Memory B cell (primary cell): ENCODE measurements at regions not wholly inside any gene's neighbourhood (a gene's known extent, or its start where the extent isn't known, plus 50 kb on each side); places are given as distances from the start of the nearest gene placed in this dataset.
"Not testable (repeated sequence)": the region's sequence is repeated elsewhere in the genome, so short reads cannot be mapped to it uniquely, and the experiment has no call there.

Source experiments
- ATAC-seq: fragments of 150-1000 bp; cut with Tn5 transposase; 2 replicates; pipeline ENCODE4 v1.10.0; 2021; ENCODE audit warnings: low read depth, mild to moderate bottlenecking, moderate library complexity
- DNase-seq, 2 donors: peaks; one replicate each; pipeline ENCODE4 v3.0.0; 2022; ENCODE audit warnings: low spot score in 2 of 2
- H3K27ac Mint-ChIP-seq: one replicate; pipeline ENCODE4 v1.8.0; 2022; ENCODE audit warnings: mild to moderate bottlenecking, moderate library complexity, mixed read lengths
- H3K27me3 Mint-ChIP-seq: one replicate; pipeline ENCODE4 v1.8.0; 2022; ENCODE audit warnings: mixed read lengths
- H3K36me3 Mint-ChIP-seq: one replicate; pipeline ENCODE4 v1.8.0; 2022; ENCODE audit warnings: mild to moderate bottlenecking, mixed read lengths
- H3K4me1 Mint-ChIP-seq: one replicate; pipeline ENCODE4 v1.8.0; 2022; ENCODE audit warnings: mixed read lengths
- H3K4me3 Mint-ChIP-seq: one replicate; pipeline ENCODE4 v1.8.0; 2022; ENCODE audit warnings: mild to moderate bottlenecking, moderate library complexity, mixed read lengths
- H3K9me3 Mint-ChIP-seq: one replicate; pipeline ENCODE4 v1.8.0; 2022; ENCODE audit warnings: mixed read lengths

GRCh38 chr6:103858003-103858402 lies 1001.7 kb downstream of the HACE1 start:
- H3K9me3 Mint-ChIP-seq = peaks cover 5% of the 10 kb centered on the region

GRCh38 chr6:103855750-103856149 lies 1004.0 kb downstream of the HACE1 start:
- Mint-ChIP-seq H3K27ac (no peak overlapping the region), H3K4me3 (no peak overlapping the region), H3K27me3 (no peaks in the 10 kb centered on the region), H3K4me1 (no peaks in the 10 kb centered on the region), H3K36me3 (no peaks in the 10 kb centered on the region), H3K9me3 (peaks cover 5% of the 10 kb centered on the region)
- DNase-seq = no peak
- no peak for ATAC-seq

More at GRCh38 chr6:103858003-103858402, 1001.7 kb downstream of the HACE1 start:
- Mint-ChIP-seq H3K4me1 (no peaks in the 10 kb centered on the region), H3K36me3 (no peaks in the 10 kb centered on the region), H3K4me3 (no peak overlapping the region), H3K27me3 (no peaks in the 10 kb centered on the region), H3K27ac (no peak overlapping the region)
- DNase-seq = no peak
- no peak for ATAC-seq

- no peak overlapping the region for H3K4me3 Mint-ChIP-seq
- no peak for DNase-seq
- no peak overlapping the region for H3K27ac Mint-ChIP-seq
- no peaks in the 10 kb centered on the region for H3K27me3 Mint-ChIP-seq
- H3K9me3 Mint-ChIP-seq = peaks cover 5% of the 10 kb centered on the region
- ATAC-seq = no peak
- H3K4me1 Mint-ChIP-seq = no peaks in the 10 kb centered on the region
- no peaks in the 10 kb centered on the region for H3K36me3 Mint-ChIP-seq
These were observed 1005.7 kb downstream of the HACE1 start for GRCh38 chr6:103854059-103854458.

- no peak for DNase-seq
- H3K4me3 Mint-ChIP-seq = no peak overlapping the region
- H3K27ac Mint-ChIP-seq = no peak overlapping the region
- no peaks in the 10 kb centered on the region for H3K36me3 Mint-ChIP-seq
- H3K4me1 Mint-ChIP-seq = no peaks in the 10 kb centered on the region
- no peak for ATAC-seq
- H3K9me3 Mint-ChIP-seq = peaks cover 5% of the 10 kb centered on the region
- H3K27me3 Mint-ChIP-seq = no peaks in the 10 kb centered on the region
These were observed 1021.3 kb downstream of the HACE1 start for GRCh38 chr6:103838457-103838856.

- no peaks in the 10 kb centered on the region for H3K4me1 Mint-ChIP-seq
- ATAC-seq = no peak
- H3K4me3 Mint-ChIP-seq = no peak overlapping the region
- DNase-seq = no peak
- H3K9me3 Mint-ChIP-seq = peaks cover 5% of the 10 kb centered on the region
- no peaks in the 10 kb centered on the region for H3K36me3 Mint-ChIP-seq
- no peak overlapping the region for H3K27ac Mint-ChIP-seq
- no peaks in the 10 kb centered on the region for H3K27me3 Mint-ChIP-seq
These were observed 1033.5 kb downstream of the HACE1 start for GRCh38 chr6:103826209-103826608.

GRCh38 chr6:103820148-103820547 lies 1039.6 kb downstream of the HACE1 start:
- Mint-ChIP-seq H3K9me3 (peaks cover 3% of the 10 kb centered on the region), H3K4me1 (no peaks in the 10 kb centered on the region), H3K36me3 (no peaks in the 10 kb centered on the region), H3K27ac (no peak overlapping the region), H3K27me3 (no peaks in the 10 kb centered on the region), H3K4me3 (no peak overlapping the region)
- ATAC-seq = no peak
- DNase-seq = no peak

GRCh38 chr6:103819509-103819908 lies 1040.2 kb downstream of the HACE1 start:
- DNase-seq (no peak), ATAC-seq (no peak)

GRCh38 chr6:103812970-103813369 lies 1046.7 kb downstream of the HACE1 start:
- Mint-ChIP-seq H3K36me3 (no peaks in the 10 kb centered on the region), H3K27ac (no peak overlapping the region), H3K27me3 (no peaks in the 10 kb centered on the region), H3K4me1 (no peaks in the 10 kb centered on the region), H3K4me3 (no peak overlapping the region), H3K9me3 (peaks cover 1% of the 10 kb centered on the region)
- no peak for ATAC-seq
- no peak for DNase-seq

More at GRCh38 chr6:103819509-103819908, 1040.2 kb downstream of the HACE1 start:
- H3K27ac Mint-ChIP-seq = no peak overlapping the region
- no peaks in the 10 kb centered on the region for H3K4me1 Mint-ChIP-seq
- H3K9me3 Mint-ChIP-seq = peaks cover 3% of the 10 kb centered on the region
- H3K27me3 Mint-ChIP-seq = no peaks in the 10 kb centered on the region
- H3K4me3 Mint-ChIP-seq = no peak overlapping the region
- H3K36me3 Mint-ChIP-seq = no peaks in the 10 kb centered on the region

- not testable (repeated sequence) for H3K36me3 Mint-ChIP-seq, DNase-seq, ATAC-seq, H3K4me3 Mint-ChIP-seq, H3K9me3 Mint-ChIP-seq, H3K4me1 Mint-ChIP-seq, H3K27me3 Mint-ChIP-seq, H3K27ac Mint-ChIP-seq
These were observed 1057.7 kb downstream of the HACE1 start for GRCh38 chr6:103801901-103802479.

GRCh38 chr6:103799971-103800670 lies 1059.6 kb downstream of the HACE1 start:
- H3K27ac Mint-ChIP-seq = no peak overlapping the region
- H3K36me3 Mint-ChIP-seq = no peaks in the 10 kb centered on the region
- DNase-seq (no peak), ATAC-seq (no peak)
- no peaks in the 10 kb centered on the region for H3K27me3 Mint-ChIP-seq
- H3K4me3 Mint-ChIP-seq = no peak overlapping the region
- no peaks in the 10 kb centered on the region for H3K4me1 Mint-ChIP-seq
- H3K9me3 Mint-ChIP-seq = peaks cover 5% of the 10 kb centered on the region

GRCh38 chr6:103798166-103798565 lies 1061.6 kb downstream of the HACE1 start:
- Mint-ChIP-seq H3K4me1 (no peaks in the 10 kb centered on the region), H3K27ac (no peak overlapping the region), H3K27me3 (no peaks in the 10 kb centered on the region), H3K9me3 (peaks cover 3% of the 10 kb centered on the region), H3K4me3 (no peak overlapping the region), H3K36me3 (no peaks in the 10 kb centered on the region)
- ATAC-seq (no peak), DNase-seq (no peak)

GRCh38 chr6:103797738-103798137 lies 1062.0 kb downstream of the HACE1 start:
- DNase-seq = no peak
- Mint-ChIP-seq H3K4me1 (no peaks in the 10 kb centered on the region), H3K4me3 (no peak overlapping the region)

GRCh38 chr6:103791458-103791857 lies 1068.3 kb downstream of the HACE1 start:
- Mint-ChIP-seq H3K36me3 (no peaks in the 10 kb centered on the region), H3K27me3 (no peaks in the 10 kb centered on the region), H3K27ac (no peak overlapping the region), H3K4me3 (no peak overlapping the region), H3K4me1 (no peaks in the 10 kb centered on the region), H3K9me3 (peaks cover 3% of the 10 kb centered on the region)
- DNase-seq = no peak
- ATAC-seq = no peak

More at GRCh38 chr6:103797738-103798137, 1062.0 kb downstream of the HACE1 start:
- H3K9me3 Mint-ChIP-seq = peaks cover 1% of the 10 kb centered on the region
- no peak for ATAC-seq
- H3K36me3 Mint-ChIP-seq = no peaks in the 10 kb centered on the region
- no peaks in the 10 kb centered on the region for H3K27me3 Mint-ChIP-seq
- no peak overlapping the region for H3K27ac Mint-ChIP-seq

- no peaks in the 10 kb centered on the region for H3K36me3 Mint-ChIP-seq
- H3K4me3 Mint-ChIP-seq = no peak overlapping the region
- no peak overlapping the region for H3K27ac Mint-ChIP-seq
- no peaks in the 10 kb centered on the region for H3K27me3 Mint-ChIP-seq
- ATAC-seq (no peak), DNase-seq (no peak)
- no peaks in the 10 kb centered on the region for H3K4me1 Mint-ChIP-seq
- H3K9me3 Mint-ChIP-seq = peaks cover 1% of the 10 kb centered on the region
These were observed 1075.6 kb downstream of the HACE1 start for GRCh38 chr6:103784117-103784516.

GRCh38 chr6:103783329-103783728 lies 1076.4 kb downstream of the HACE1 start:
- Mint-ChIP-seq H3K27ac (no peak overlapping the region), H3K36me3 (no peaks in the 10 kb centered on the region), H3K9me3 (peaks cover 1% of the 10 kb centered on the region), H3K4me1 (no peaks in the 10 kb centered on the region), H3K27me3 (no peaks in the 10 kb centered on the region), H3K4me3 (no peak overlapping the region)
- DNase-seq = no peak
- no peak for ATAC-seq
